ENCODE measurements at regions not wholly inside any gene's neighbourhood (a gene's known extent, or its start where the extent isn't known, plus 50 kb on each side); places are given as distances from the start of the nearest gene placed in this dataset.

DNA sequence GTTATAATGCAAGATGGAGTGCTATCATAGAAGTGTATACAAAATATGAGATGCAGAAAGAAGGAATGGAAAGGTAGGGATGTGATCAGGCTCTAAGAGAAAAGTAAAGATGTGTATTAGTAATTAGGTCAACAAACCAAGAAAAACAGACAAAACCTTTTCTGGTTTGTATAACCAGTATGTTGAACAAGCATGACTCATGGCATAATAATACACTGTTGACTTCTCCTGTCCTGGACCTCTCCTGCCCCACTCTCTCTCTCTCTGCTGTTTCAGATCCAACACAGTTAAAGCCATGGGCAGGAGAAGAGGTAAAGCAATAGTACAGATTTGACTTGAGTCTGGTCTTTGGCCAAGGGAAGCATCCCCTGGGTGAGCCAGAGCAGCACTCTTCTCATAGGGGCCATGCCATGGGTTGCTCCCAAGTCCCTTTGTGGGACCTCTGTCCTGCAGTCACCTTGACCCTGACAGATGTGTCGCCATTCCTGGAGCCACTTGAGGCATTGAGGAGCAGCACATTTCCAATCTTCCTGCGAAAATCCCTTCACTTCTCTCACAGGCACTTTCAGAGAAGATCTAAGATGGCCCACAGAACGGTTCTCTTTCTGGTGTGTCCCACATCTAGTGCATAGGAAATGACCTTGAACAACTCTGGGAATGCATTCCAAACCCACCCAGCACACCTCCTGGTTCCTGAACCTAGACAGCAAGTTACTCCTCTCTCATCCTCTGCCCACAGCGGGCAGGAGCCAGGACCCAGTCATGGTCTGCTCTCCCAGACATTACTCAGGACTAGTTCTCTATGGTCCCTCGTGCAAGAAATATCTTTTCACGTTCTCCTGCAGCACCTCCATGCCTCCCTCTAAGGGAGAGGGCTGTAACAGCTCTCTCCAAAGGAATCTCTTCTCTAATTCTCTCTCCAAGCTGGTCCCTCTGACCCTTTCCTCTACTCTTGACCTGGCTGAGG, 58.2 kb upstream of the PRSS23 start:
- TF ChIP-seq, protein P1, sequence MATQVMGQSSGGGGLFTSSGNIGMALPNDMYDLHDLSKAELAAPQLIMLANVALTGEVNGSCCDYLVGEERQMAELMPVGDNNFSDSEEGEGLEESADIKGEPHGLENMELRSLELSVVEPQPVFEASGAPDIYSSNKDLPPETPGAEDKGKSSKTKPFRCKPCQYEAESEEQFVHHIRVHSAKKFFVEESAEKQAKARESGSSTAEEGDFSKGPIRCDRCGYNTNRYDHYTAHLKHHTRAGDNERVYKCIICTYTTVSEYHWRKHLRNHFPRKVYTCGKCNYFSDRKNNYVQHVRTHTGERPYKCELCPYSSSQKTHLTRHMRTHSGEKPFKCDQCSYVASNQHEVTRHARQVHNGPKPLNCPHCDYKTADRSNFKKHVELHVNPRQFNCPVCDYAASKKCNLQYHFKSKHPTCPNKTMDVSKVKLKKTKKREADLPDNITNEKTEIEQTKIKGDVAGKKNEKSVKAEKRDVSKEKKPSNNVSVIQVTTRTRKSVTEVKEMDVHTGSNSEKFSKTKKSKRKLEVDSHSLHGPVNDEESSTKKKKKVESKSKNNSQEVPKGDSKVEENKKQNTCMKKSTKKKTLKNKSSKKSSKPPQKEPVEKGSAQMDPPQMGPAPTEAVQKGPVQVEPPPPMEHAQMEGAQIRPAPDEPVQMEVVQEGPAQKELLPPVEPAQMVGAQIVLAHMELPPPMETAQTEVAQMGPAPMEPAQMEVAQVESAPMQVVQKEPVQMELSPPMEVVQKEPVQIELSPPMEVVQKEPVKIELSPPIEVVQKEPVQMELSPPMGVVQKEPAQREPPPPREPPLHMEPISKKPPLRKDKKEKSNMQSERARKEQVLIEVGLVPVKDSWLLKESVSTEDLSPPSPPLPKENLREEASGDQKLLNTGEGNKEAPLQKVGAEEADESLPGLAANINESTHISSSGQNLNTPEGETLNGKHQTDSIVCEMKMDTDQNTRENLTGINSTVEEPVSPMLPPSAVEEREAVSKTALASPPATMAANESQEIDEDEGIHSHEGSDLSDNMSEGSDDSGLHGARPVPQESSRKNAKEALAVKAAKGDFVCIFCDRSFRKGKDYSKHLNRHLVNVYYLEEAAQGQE (tag by site-specific recombination; IDR thresholded peaks at IDR 0.05), result no peak
- TF ChIP-seq, protein P2, sequence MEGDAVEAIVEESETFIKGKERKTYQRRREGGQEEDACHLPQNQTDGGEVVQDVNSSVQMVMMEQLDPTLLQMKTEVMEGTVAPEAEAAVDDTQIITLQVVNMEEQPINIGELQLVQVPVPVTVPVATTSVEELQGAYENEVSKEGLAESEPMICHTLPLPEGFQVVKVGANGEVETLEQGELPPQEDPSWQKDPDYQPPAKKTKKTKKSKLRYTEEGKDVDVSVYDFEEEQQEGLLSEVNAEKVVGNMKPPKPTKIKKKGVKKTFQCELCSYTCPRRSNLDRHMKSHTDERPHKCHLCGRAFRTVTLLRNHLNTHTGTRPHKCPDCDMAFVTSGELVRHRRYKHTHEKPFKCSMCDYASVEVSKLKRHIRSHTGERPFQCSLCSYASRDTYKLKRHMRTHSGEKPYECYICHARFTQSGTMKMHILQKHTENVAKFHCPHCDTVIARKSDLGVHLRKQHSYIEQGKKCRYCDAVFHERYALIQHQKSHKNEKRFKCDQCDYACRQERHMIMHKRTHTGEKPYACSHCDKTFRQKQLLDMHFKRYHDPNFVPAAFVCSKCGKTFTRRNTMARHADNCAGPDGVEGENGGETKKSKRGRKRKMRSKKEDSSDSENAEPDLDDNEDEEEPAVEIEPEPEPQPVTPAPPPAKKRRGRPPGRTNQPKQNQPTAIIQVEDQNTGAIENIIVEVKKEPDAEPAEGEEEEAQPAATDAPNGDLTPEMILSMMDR (tag by site-specific recombination; IDR thresholded peaks at IDR 0.05), result no peak
- TF ChIP-seq ZNF768 (tag by site-specific recombination; IDR thresholded peaks at IDR 0.05), result no peak
- no peak for TF ChIP-seq ZNF549 (tag by site-specific recombination; IDR thresholded peaks at IDR 0.05)
- TF ChIP-seq ZBTB7A (tag by site-specific recombination; IDR thresholded peaks at IDR 0.05; ENCODE audit: low read depth), result no peak

Data from HEK293 (cell line).